Pancreas (tissue), 10 donors: ENCODE measurements at regions not wholly inside any gene's neighbourhood (a gene's known extent, or its start where the extent isn't known, plus 50 kb on each side); places are given as distances from the start of the nearest gene placed in this dataset.

Experiments
- ATAC-seq, 4 donors: fragments of 200-7000 bp; cut with Tn5 transposase; one replicate each; pipeline versions ENCODE4 v1.8.0 to v1.9.1; 2020; ENCODE audit warnings: mild to moderate bottlenecking in 4 of 4, moderate library complexity in 4 of 4
- DNase-seq, 6 donors: peaks; one replicate each; pipeline ENCODE4 v3.0.0-alpha.2; 2020
- FAIRE-seq: peaks from 2 replicates; lab custom pipeline; 2012; peaks lifted over from hg19 to GRCh38; lab: Jason Lieb, UNC
- H3K27ac ChIP-seq, 4 donors: fragments of 200-600 bp; sonication (generic); 1 replicate in 3 of 4; 2 replicates in 1 of 4; pipeline versions ENCODE4 v1.5.0 to v1.8.0; 2020
- H3K27me3 ChIP-seq, 4 donors: fragments of 200-600 bp; one replicate each; pipeline ENCODE4 v1.8.0; 2021
- H3K36me3 ChIP-seq, 3 donors: fragments of 200-600 bp; sonication (generic) in 1 of 3; one replicate each; pipeline versions ENCODE4 v1.5.0 to v1.8.0; 2020 to 2021
- H3K4me1 ChIP-seq, 3 donors: fragments of 200-600 bp; one replicate each; pipeline ENCODE4 v1.8.0; 2021
- H3K4me3 ChIP-seq, 4 donors: fragments of 200-600 bp; sonication (generic) in 2 of 4; one replicate each; pipeline versions ENCODE4 v1.5.0 to v1.8.0; 2020 to 2021
- H3K9me3 ChIP-seq, 4 donors: fragments of 200-600 bp; one replicate each; pipeline ENCODE4 v1.8.0; 2021
- CTCF ChIP-seq, 4 donors: fragments of 200-600 bp; sonication (generic) in 3 of 4; IDR thresholded peaks; one replicate each; pipeline versions ENCODE4 v1.5.0 to v1.8.0; 2021; ENCODE audit warnings: antibody characterized with exemption in 4 of 4
- WGBS, 2 donors: extraction: QIAGEN DNeasy Blood & Tissue Kit; methylation state at CpG; one replicate each; pipeline ENCODE4 v1.1.7; 2013; 5-methylcytosine and 5-hydroxymethylcytosine counted together
- intact Hi-C, 3 donors: fragments of 100-400 bp; cut with DNase I; formaldehyde crosslinking; loops; one replicate each; pipeline versions ENCODE4 v1.11.1 to v1.14.2; 2022
- donor health status: healthy with polysubstance abuse.
- donor health status: DM: no; HTN: no; CAD: no; lungs with moderate emphysema.
- donor health status: DM: no; HTN: no; CAD: no.
- donor health status: control.
- donor health status: control.
- donor health status: Bipolar disorder and iron deficiency.
- donor health status: DM: yes; HTN: yes; CAD: no.
- donor health status: DM: no; HTN: no; CAD: no.
- donor health status: DM: no; HTN: no; CAD: no.
- donor health status: DM: yes; HTN: yes; CAD: no.

GRCh38 chr20:58142843-58143185, 85.6 kb downstream of the ANKRD60 start:
- ATAC-seq (no peak), FAIRE-seq (no peak), DNase-seq (no peak)
- intact Hi-C loops = no loop called here
- Histone ChIP-seq H3K27me3 (no peaks in the 10 kb centered on the region), H3K4me3 (no peak overlapping the region), H3K4me1 (no peaks in the 10 kb centered on the region), H3K9me3 (no peaks in the 10 kb centered on the region), H3K36me3 (no peaks in the 10 kb centered on the region), H3K27ac (no peak overlapping the region)
- TF ChIP-seq CTCF (IDR thresholded peaks at IDR 0.05) = no peak
- 82 to 91% methylated on average over 10 of the region's 10 CpGs for WGBS, 2 donors

- FAIRE-seq = no peak
- no peaks in the 10 kb centered on the region for H3K27me3 ChIP-seq
- ATAC-seq = peak in 2 of 4 donors; percentile 46 to 61
- 39 to 48% methylated on average over 19 of the region's 19 CpGs for WGBS, 2 donors
- H3K36me3 ChIP-seq = no peaks in the 10 kb centered on the region
- no peaks in the 10 kb centered on the region for H3K4me1 ChIP-seq
- no peak for TF ChIP-seq CTCF (IDR thresholded peaks at IDR 0.05)
- peak overlapping the region in 1 of 4 donors; percentile 12 for H3K27ac ChIP-seq
- intact Hi-C loops = no loop called here
- H3K9me3 ChIP-seq = no peaks in the 10 kb centered on the region
- DNase-seq = no peak
- H3K4me3 ChIP-seq = no peak overlapping the region
Measured at GRCh38 chr20:58141971-58142842, 86.2 kb downstream of the ANKRD60 start.

- WGBS, 2 donors = 45 to 57% methylated on average over 4 of the region's 4 CpGs
- intact Hi-C loops = no loop called here
- Histone ChIP-seq H3K4me3 (no peak overlapping the region), H3K27me3 (no peaks in the 10 kb centered on the region), H3K36me3 (no peaks in the 10 kb centered on the region), H3K9me3 (no peaks in the 10 kb centered on the region), H3K27ac (no peak overlapping the region), H3K4me1 (no peaks in the 10 kb centered on the region)
- no peak for TF ChIP-seq CTCF (IDR thresholded peaks at IDR 0.05)
- DNase-seq = no peak
- no peak for ATAC-seq
- no peak for FAIRE-seq
Measured at GRCh38 chr20:58141496-58141895, 87.0 kb downstream of the ANKRD60 start.

- WGBS, 2 donors = 35 to 52% methylated on average over 3 of the region's 3 CpGs
- no peaks in the 10 kb centered on the region for H3K9me3 ChIP-seq
- no peak for FAIRE-seq
- intact Hi-C loops = no loop called here
- no peak for TF ChIP-seq CTCF (IDR thresholded peaks at IDR 0.05)
- no peak for ATAC-seq
- no peaks in the 10 kb centered on the region for H3K4me1 ChIP-seq
- H3K27ac ChIP-seq = no peak overlapping the region
- no peaks in the 10 kb centered on the region for H3K27me3 ChIP-seq
- DNase-seq = no peak
- no peak overlapping the region for H3K4me3 ChIP-seq
- no peaks in the 10 kb centered on the region for H3K36me3 ChIP-seq
Measured at GRCh38 chr20:58140787-58141425, 87.5 kb downstream of the ANKRD60 start.
